Stimulated activated CD4-positive, alpha-beta T cell treated with anti-CD3 and anti-CD28 coated beads, Interleukin-12 subunit alpha, Interleukin-12 subunit beta, amount 100 ng/mL, for 24 hours (primary cell): ENCODE measurements at regions not wholly inside any gene's neighbourhood (a gene's known extent, or its start where the extent isn't known, plus 50 kb on each side); places are given as distances from the start of the nearest gene placed in this dataset.
A peak's percentile ranks its signal among the peaks of the same experiment; 100 is the strongest.

ENCODE experiments used
- DNase-seq, 2 experiments: peaks; one replicate each; pipeline ENCODE4 v3.0.0-alpha.2; 2020; ENCODE audit warnings: low read depth in 2 of 2

DNA sequence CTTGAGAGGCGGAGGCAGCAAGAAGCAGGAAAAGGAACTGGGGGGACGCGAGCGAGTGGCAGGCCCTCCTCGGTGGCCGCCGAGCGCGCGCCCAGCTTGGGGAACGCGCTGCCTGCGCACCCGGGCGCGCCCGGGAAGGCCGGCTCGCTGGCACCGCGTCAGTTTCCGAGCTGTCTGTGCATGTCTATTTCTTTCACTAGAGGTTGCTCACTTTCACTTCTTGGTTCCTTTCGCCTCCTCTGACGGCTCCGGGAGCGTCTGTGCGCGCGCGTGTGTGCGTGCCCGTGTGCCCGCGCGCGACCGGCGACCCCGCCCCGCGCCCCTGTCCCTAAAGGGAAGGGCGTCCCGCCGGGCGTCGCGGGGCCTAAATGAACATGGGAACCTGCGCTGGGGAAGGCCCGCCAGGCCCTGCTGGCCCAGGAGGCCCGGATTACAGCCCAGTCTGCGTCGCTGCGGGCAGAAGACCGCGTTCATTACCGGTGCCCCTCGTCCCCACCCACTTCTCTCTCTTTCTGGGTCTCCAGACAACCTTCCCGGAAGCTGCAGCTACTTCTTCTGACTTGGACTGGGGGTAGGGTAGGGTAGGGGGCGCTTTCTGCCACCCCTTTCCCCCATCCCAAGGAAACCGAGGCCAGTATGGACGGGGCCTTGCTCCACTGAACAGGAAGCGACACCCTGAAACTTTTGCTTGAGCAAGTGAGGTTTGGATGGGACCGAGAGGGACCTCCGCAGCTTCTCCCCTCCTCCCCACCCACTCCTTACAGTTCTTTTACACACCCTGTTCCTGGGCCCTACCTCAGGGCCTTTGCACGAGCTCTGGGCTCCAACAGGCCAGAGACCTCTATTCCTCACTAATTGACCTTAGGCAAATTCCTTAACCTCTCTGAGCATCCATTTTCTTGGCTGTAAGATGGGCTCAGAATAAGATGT is 205.8 kb upstream of the IER5L start:
- peak; percentile 39 to 46 for DNase-seq

DNA sequence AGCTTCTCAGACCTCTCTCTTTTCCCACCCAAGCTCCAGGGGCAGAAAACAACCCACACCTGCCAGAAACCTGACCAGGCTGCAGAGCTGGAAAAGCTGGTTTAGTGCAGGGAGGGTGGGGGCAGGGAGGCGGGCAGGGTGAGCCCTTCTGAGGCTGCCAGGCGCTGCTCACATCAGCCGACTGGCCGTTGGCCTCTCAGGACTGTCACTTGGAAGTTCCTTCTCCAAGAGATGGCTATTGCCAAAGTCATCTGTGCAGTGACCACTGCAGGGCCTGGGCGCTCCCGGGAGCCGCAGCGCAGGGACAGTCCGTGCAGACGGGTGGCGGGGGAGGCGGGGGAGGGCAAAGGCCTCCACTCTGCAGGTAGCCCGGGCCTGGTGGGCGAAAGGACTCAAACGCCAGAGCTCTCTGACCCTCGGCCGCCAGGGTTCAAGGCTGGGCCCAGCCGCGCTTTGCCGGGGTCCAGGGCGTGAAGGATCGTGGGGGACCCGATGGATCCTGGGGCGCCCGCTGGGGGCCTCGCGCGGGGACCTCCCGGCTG is 205.0 kb upstream of the IER5L start:
- DNase-seq: no peak

DNA sequence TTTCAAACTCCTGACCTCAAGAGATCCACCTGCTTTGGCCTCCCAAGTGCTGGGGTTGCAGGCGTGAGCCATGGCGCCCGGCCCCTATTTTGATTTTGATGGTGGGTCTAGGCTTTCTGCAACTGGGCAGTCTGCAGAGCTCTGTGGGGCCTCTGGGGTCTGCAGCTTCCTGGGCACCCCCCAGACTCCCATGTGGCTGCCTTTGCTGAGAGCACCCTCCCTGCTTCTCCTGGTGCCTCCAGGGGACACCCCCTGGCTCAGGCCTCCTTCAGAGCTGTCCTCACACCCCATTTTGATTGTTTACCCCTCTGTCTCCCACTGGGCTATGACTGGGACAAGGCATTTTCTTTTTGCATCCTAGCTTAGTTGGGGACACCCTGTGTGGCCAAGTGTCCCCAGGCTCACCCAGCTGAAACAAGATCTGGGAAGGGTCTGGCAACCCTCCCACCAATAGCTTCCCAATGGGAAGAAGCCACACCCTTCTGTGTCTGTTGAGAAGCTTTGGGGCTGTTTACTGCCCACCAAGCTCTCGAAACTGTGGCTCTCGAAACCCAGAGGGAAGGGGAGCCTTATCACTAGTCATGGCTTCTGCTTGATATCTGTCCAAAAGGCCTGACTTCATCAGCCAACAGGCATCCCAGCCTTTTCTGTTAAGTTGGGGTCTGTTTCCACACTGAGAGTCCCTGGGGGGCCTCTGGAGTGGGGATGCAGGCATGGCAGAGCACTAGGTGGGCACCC is 204.4 kb upstream of the IER5L start:
- DNase-seq: no peak

DNA sequence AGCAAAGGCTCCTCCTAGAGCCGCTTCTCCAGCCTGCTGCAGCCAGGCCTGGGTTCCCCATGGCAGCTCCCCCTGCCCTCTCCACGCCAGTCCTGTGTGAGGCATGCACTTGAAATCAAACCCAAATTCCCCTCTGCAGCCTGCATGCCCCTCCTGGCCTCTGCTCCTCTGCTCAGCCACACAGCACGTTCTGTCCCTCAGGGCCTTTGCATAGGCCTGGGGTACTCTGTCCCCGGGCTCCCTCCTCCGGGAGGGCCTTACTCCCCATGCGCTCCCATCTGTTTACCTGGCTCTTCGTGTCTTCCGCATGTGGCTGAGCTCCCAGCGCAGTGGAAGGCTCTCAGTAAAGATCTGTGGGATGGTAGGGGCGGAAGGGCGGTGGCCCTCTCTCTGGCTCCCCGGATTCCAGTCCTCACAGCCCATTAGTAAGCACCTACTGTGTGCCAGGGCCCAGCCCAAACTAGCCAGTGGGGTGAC is 203.5 kb upstream of the IER5L start:
- DNase-seq: no peak

DNA sequence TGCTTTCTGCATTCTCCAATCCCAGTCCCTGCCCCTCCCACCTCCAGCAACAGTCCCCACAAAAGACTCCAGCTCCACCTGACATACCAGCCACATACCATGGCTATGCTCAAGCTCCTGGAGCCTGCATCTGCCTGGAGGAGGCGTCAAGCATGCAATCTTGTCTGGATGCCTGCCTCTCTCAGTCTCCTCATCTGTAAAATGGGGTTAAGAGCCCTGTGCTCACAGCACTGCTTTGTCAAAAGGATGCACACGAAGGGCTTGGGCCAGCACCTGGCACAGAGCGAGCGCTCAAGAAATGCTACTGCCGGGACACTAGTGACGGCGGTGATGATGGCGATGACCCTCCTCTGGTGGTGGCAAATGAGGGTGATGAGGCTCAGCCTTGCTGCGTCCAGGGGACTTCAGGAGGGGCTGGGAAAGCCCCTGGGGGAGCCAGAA is 202.9 kb upstream of the IER5L start:
- no peak for DNase-seq

DNA sequence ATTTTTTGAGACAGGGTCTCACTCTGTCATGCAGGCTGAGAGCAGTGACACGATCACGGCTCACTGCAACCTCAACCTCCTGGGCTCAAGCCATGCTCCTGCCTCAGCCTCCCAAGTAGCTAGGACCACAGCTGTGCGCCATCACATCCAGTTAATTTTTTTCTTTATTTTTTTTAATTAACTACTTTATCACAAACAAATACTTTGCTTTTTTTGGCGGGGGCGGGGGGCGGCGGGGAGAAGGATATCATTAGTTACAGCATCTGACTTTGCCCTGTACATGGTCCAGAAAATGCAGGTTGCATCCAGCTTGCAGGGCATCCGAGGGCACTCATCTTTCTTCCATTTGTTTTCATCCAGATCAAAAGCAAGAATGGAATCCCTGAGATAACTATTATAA is 201.8 kb upstream of the IER5L start:
- no peak for DNase-seq

DNA sequence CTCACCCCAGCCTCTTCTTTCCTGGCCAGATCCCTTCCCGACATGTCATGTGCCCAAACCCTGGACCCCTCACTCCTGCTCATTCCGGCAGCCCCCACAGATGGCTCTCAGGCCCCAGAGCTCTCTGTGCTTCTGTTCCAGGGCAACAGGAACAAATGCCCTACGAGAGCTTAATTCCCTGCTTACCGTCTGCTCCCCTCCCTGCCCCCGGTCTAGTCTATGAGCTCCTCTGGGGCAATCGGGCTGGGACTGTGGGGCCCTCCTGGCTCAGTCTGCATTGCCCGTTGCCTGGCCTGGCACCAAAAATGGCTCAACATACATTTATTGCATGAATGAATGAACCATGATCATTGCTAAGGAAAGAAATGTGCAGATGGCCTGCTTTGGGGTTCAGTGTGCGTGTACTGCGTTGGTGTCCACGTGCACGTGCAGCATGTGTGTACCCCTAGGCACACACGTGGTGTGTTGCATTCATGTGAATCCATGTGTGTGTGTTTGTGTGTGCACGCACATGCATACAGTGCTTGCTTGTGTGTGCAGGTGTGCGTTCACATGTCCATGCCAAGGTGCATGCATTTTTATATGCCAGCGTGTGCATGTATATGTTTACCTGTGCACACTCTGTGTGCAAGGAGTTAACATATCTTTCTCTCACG is 201.2 kb upstream of the IER5L start:
- DNase-seq: no peak

DNA sequence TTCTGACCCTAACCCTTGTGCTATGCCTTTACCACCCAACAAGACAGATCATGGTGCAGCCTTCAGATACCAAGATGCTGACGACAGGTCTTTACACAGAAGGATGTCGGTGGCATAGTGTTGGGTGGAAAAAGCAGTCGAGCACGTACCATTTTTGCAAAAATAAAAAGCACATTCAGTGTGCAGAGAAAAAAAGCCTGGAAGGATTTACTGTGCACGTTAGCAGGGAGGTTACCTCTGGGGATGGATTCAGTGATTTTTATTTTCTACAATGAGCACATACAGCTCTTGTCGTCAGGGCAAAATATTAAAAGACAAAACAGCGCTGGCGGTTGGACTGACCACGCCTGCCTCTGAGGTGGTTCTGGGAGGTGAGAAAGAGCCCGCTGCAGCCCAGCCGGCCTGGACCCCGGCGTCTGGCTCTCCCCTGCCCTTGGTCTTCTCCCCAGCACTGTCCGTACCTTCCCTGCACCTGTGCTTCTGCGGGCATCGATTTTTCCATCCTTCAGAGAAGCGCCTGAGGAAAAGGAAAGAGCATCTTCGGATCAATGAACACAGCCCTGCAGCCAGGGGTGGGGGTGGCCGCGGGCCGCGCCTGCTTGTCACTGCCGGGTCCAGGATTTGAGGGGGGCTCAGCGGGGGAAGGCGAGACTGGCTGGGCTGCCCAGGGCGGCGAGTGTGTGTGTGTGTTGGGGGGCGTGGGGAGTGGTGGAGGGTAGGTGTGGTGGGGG is 200.0 kb upstream of the IER5L start:
- no peak for DNase-seq

DNA sequence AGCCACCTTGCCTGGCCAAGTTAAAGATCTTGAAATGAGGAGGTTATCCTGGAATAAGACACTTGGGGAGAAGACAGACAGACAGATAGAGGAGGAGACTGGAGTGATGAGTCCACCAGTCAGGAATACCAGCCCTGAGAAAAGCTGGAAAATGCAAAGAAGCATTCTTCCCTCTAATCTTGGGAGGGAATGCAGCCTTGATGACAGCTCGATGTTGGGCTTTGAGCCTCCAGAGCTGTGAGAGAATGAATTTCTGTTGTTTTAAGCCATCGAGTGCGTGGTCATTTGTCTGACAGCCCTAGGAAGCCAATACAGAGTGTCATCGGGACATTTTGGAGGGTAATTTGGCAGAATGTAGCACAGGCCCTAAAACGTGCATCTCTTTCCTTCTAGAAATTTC is 199.1 kb upstream of the IER5L start:
- no peak for DNase-seq

DNA sequence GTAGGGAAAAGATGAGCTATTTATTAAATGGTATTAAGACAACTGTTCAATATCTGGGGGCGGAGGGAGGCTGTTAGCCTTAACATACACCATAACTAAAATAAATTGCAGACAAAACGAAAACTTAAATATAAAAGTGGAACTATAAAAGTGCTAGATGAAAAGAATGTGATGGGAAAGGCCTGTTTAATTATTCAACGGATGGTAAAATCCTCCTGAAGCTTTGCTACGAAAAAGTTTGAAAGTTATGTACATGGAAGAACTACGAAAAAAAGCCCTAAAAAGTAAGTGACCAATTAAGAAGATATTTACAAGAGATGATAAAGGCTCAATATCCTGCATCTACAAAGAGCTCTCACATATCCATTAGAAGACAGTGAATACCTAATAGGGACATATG is 197.8 kb upstream of the IER5L start:
- no peak for DNase-seq

DNA sequence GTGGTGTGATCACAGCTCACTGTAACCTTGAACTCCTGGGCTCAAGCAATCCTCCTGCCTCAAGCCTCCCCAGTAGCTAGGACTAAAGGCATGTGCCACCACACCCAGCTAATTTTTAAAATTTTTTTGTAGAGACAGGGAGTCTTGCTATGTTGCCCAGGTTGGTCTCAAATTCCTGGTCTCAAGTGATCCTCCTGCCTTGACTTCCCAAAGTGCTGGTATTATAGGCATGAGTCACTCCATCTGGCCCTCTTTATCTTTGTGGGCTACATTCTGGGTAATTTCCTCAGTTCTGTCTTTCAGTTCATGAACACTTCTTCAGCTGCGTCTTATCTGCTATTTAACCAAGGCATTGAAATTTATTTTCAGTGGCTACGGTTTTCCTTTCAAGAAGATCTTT is 196.6 kb upstream of the IER5L start:
- DNase-seq: no peak

DNA sequence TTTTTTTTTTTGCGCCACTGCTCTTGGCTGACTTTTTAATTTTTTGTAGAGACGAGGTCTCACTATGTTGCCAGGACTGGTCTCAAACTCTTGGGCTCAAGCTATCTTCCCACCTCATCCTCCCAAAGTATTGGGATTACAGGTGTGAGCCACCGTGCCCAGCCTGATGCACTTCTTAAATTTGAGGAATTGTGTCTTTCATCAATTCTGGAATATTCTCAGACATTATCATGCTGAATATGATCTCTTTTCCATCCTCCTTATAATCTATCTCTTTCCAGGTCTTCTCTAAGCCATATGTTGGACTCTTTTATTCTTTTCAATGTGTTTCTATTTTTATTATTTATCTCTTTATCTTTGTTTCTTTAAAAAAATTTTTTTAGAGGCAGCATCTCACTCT is 196.2 kb upstream of the IER5L start:
- DNase-seq: no peak

DNA sequence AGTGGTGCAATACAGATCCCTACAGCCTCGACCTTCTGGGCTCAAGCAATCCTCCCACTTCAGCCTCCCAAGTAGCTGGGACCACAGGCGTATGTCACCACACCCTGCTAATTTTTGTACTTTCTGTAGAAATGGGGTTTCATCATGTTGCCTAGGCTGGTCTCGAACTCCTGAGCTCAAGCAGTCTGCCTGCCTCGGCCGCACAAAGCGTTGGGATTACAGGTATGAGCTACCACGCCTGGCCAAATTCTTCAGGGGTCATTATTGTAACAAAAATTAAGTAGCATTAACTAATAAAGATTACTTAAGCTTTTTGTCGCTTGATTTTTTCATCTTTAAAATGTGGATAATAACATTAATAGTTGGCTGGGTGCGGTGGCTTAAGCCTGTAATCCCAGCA is 195.3 kb upstream of the IER5L start:
- DNase-seq: no peak

DNA sequence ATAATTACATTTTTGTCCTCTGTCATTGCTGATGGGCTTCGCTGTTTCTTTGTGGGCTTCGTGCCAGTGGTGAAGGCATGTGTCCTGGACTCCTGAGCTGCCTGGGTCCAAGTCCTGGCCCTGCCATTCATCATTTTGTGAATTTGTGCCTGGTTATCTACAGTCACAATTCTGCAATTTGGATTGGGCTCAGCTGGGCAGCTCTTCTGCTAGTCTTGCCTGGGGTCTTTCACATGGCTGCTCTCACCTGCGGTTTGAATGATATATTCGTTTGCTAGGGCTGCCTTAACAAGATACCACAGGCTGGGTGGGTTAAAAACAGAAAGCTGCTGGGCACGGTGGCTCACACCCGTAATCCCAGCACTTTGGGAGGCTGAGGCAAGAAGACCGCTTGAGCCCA is 192.7 kb upstream of the IER5L start:
- no peak for DNase-seq

DNA sequence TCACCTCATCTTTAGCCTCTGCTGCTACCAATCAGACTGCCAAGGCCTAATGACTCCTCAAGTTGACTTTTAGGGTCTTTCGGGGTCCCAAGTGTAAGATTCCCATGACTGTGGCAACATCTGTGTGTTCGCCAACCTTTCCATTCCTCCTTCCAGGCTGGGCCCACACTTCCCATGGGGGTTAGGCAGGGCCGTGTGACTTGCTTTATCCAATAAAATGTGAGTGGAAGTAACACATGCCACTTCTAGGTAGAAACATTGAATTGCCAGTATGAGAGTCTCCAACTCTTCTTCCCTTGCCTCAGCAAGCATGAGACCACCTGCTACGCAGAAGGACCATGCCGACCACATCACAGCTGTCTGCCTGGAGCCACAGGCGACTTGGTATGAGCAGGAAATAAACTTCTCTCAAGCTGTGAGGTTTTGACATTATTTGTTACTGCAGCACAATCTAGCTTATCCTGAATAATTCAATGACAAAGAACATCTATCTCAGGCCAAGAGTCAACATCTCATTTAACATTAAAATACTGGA is 190.4 kb upstream of the IER5L start:
- DNase-seq: no peak

DNA sequence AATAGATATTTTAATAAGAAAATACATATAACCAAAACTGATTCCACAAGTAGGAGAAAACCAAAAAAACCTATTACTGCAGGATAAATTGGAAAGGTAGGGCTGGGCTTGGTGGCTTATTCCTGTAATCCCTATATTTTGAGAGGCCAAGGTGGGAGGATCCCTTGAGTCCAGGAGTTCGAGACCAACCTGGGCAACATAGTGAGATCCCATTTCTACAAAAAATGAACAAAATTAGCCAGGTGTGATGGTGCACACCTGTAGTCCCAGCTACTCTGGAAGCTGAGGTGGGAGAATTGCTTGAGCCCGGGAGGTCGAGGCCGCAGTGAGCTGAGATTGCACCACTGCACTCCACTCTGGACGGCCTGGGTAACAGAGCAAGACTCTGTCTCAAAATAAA is 189.2 kb upstream of the IER5L start:
- no peak for DNase-seq

DNA sequence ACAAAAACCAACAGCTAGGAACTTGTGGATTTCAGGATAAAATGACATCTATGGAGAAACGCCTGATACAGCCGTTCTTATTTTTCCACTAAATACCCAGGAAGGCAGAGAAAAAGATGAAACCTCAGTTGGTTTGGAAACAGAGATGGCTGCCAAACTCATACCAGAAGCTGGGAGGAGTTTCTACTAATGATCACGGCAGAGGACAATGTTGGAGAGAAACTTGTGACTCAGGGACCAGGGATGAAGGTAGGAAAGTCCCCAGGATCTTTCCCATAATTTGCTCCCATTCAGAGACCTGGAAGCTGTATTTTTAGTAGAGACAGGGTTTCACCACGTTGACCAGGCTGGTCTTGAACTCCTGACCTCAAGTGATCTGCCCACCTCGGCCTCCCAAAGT is 187.1 kb upstream of the IER5L start:
- no peak for DNase-seq

DNA sequence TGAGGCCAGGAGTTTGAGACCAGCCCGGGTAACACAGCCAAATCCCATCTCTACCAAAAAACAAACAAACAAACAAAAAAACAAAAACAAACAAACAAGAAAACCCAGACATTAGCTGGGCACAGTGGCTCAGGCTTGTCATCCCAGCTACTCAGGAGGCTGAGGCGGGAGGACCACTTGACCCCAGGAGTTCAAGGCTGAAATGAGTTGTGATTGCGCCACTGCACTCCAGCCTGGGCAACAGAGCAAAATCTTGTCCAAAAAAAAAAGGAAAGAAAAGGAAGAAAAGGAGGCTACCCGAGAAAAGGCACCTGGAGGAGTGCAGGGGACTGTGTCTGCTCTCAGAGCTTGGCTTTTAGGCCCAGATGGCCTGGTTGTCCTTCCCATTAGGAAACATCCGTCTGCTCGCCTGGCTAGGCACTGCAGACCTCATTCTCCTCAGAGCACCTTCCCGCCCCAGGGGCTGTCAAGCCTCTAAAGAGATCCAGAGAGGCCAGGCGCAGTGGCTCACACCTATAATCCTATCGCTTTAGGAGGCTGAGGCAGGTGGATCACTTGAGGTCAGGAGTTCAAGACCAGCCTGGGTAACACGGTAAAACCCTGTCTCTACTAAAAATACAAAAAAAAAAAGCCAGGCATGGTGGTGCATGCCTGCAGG is 185.3 kb upstream of the IER5L start:
- DNase-seq: no peak

DNA sequence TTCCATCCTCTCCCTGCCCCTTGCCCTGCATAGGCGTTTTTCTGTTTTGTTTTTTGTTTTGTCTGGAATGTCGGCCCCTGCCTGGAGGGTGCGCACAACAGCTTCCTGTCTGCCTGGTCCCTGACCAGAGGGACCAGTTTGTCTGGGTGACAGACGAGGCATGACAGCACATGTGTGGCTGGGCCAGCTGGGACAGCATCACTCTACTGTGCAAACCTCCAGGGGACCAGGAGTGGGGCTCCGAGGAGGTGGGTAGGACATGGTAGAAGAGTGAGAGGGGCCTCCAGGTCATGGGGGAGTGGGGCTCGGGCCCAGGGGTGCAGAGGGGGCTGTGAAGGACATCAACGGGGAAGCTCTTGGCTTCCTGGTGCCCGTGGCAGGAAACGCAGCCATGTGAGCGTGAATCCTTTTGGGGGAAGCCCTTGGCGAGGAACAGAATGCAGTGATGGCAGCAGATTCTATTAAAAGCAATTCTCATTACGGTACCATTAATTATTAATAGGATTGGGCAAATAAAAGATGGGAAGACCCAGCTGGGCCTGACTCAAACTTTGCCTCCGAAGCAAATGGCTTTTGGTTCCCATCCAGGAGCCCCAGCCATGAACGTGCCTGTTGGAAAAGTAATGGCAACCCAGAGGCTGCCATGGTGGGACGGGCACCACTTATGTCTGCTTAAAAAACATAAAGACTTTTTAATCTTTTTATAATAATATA is 184.4 kb upstream of the IER5L start:
- no peak for DNase-seq

DNA sequence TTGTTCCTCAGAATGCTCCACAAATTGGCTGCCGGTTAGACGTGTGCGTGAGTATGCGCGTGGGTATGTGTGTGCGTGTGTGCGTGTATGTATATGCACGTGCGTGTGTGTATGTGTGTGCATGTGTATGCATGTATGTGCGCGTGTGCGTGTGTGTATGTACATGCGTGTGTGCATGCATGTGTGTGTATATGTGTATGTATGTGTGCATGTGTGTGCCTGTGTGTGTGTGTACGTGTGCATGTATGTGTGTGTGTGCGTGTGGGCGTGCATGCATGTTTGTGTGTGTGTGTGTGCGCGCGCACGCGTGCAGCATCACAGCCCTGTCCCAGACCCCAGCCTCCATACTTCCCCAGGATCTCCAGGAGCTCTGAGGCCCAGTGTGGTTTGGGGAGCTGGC is 183.1 kb upstream of the IER5L start:
- no peak for DNase-seq
